ENCODE measurements at regions not wholly inside any gene's neighbourhood (a gene's known extent, or its start where the extent isn't known, plus 50 kb on each side); places are given as distances from the start of the nearest gene placed in this dataset.

GRCh38 chr2:145511946-145512345, 992.0 kb upstream of the ZEB2 start:
- Histone ChIP-seq H3K4me1 (ENCODE audit: insufficient read depth, low read length) (no peaks in the 10 kb centered on the region), H3K4me2 (ENCODE audit: low read length) (no peak overlapping the region), H4K20me1 (ENCODE audit: insufficient read depth, low read length) (no peaks in the 10 kb centered on the region), H3K4me3 (ENCODE audit: insufficient read depth, low read depth, low read length) (no peak overlapping the region), H3K36me3 (ENCODE audit: insufficient read depth, low read length) (no peaks in the 10 kb centered on the region), H3K9ac (ENCODE audit: low read length) (no peak overlapping the region), H3K27ac (ENCODE audit: low read depth, low read length) (no peak overlapping the region), H3K79me2 (ENCODE audit: insufficient read depth, low read length) (no peaks in the 10 kb centered on the region), H2AFZ (ENCODE audit: low read depth, low read length) (no peak overlapping the region), H3K9me3 (ENCODE audit: insufficient read depth, low read depth, low read length) (no peaks in the 10 kb centered on the region), H3K27me3 (ENCODE audit: insufficient read depth, low read length) (no peaks in the 10 kb centered on the region)
- Mint-ChIP-seq H3K4me3 (ENCODE audit: unreplicated experiment) (no peak overlapping the region), H3K9me3 (ENCODE audit: unreplicated experiment) (no peaks in the 10 kb centered on the region), H3K27ac (ENCODE audit: unreplicated experiment) (no peak overlapping the region), H3K36me3 (ENCODE audit: low read depth, unreplicated experiment) (no peaks in the 10 kb centered on the region), H3K27me3 (ENCODE audit: low read depth, unreplicated experiment) (no peaks in the 10 kb centered on the region), H3K4me1 (ENCODE audit: low read depth, unreplicated experiment) (no peaks in the 10 kb centered on the region)
- TF ChIP-seq EZH2 (IDR thresholded peaks at IDR 0.05; ENCODE audit: insufficient read depth, low read length), result no peak
- TF ChIP-seq, protein P1, sequence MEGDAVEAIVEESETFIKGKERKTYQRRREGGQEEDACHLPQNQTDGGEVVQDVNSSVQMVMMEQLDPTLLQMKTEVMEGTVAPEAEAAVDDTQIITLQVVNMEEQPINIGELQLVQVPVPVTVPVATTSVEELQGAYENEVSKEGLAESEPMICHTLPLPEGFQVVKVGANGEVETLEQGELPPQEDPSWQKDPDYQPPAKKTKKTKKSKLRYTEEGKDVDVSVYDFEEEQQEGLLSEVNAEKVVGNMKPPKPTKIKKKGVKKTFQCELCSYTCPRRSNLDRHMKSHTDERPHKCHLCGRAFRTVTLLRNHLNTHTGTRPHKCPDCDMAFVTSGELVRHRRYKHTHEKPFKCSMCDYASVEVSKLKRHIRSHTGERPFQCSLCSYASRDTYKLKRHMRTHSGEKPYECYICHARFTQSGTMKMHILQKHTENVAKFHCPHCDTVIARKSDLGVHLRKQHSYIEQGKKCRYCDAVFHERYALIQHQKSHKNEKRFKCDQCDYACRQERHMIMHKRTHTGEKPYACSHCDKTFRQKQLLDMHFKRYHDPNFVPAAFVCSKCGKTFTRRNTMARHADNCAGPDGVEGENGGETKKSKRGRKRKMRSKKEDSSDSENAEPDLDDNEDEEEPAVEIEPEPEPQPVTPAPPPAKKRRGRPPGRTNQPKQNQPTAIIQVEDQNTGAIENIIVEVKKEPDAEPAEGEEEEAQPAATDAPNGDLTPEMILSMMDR (IDR thresholded peaks at IDR 0.05; ENCODE audit: insufficient read depth, low read depth, low read length), result no peak
- FAIRE-seq (no peak), DNase-seq (ENCODE audit: low read depth) (no peak)

- Mint-ChIP-seq H3K27ac (ENCODE audit: unreplicated experiment) (no peak overlapping the region), H3K27me3 (ENCODE audit: low read depth, unreplicated experiment) (no peaks in the 10 kb centered on the region), H3K4me3 (ENCODE audit: unreplicated experiment) (no peak overlapping the region), H3K4me1 (ENCODE audit: low read depth, unreplicated experiment) (no peaks in the 10 kb centered on the region), H3K9me3 (ENCODE audit: unreplicated experiment) (no peaks in the 10 kb centered on the region), H3K36me3 (ENCODE audit: low read depth, unreplicated experiment) (no peaks in the 10 kb centered on the region)
- no peaks in the 10 kb centered on the region for H3K27me3 ChIP-seq (ENCODE audit: insufficient read depth, low read length)
- H4K20me1 ChIP-seq (ENCODE audit: insufficient read depth, low read length), result no peaks in the 10 kb centered on the region
- DNase-seq (ENCODE audit: low read depth) (no peak), FAIRE-seq (no peak)
- no peak overlapping the region for H2AFZ ChIP-seq (ENCODE audit: low read depth, low read length)
- H3K4me1 ChIP-seq (ENCODE audit: insufficient read depth, low read length), result no peaks in the 10 kb centered on the region
- H3K9ac ChIP-seq (ENCODE audit: low read length), result no peak overlapping the region
- TF ChIP-seq EZH2 (IDR thresholded peaks at IDR 0.05; ENCODE audit: insufficient read depth, low read length), result no peak
- TF ChIP-seq, protein P1 (IDR thresholded peaks at IDR 0.05; ENCODE audit: insufficient read depth, low read depth, low read length), result no peak
- H3K36me3 ChIP-seq (ENCODE audit: insufficient read depth, low read length), result no peaks in the 10 kb centered on the region
- H3K4me2 ChIP-seq (ENCODE audit: low read length), result no peak overlapping the region
- H3K79me2 ChIP-seq (ENCODE audit: insufficient read depth, low read length), result no peaks in the 10 kb centered on the region
- no peak overlapping the region for H3K4me3 ChIP-seq (ENCODE audit: insufficient read depth, low read depth, low read length)
- no peaks in the 10 kb centered on the region for H3K9me3 ChIP-seq (ENCODE audit: insufficient read depth, low read depth, low read length)
- no peak overlapping the region for H3K27ac ChIP-seq (ENCODE audit: low read depth, low read length)
These were observed 983.6 kb upstream of the ZEB2 start for GRCh38 chr2:145503511-145503910.

DNA sequence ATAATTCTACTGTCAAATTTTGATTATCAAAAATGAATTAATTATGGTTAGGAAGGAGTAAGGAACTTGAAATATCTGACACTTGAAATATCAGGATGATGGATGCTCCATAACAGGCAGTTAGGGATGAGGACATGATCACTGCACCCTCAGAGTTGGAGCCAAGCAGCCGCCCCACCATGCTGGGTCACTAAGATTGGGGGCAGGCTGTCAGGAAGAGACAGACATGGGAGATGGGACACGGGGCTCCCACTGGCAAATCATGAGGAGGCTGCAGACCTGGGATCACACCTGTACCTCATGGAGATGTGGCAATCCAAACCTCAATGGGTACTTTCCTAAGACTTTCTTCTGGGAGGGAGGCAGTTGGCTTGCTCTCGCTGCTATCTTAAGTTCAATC, 982.0 kb upstream of the ZEB2 start:
- Mint-ChIP-seq H3K36me3 (ENCODE audit: low read depth, unreplicated experiment) (no peaks in the 10 kb centered on the region), H3K4me1 (ENCODE audit: low read depth, unreplicated experiment) (no peaks in the 10 kb centered on the region), H3K9me3 (ENCODE audit: unreplicated experiment) (no peaks in the 10 kb centered on the region), H3K27me3 (ENCODE audit: low read depth, unreplicated experiment) (no peaks in the 10 kb centered on the region), H3K27ac (ENCODE audit: unreplicated experiment) (no peak overlapping the region), H3K4me3 (ENCODE audit: unreplicated experiment) (no peak overlapping the region)
- FAIRE-seq (no peak), DNase-seq (ENCODE audit: low read depth) (no peak)
- no peaks in the 10 kb centered on the region for H3K4me1 ChIP-seq (ENCODE audit: insufficient read depth, low read length)
- TF ChIP-seq, protein P1 (IDR thresholded peaks at IDR 0.05; ENCODE audit: insufficient read depth, low read depth, low read length), result no peak
- TF ChIP-seq EZH2 (IDR thresholded peaks at IDR 0.05; ENCODE audit: insufficient read depth, low read length), result no peak
- H3K9ac ChIP-seq (ENCODE audit: low read length), result no peak overlapping the region
- no peak overlapping the region for H3K27ac ChIP-seq (ENCODE audit: low read depth, low read length)
- H3K27me3 ChIP-seq (ENCODE audit: insufficient read depth, low read length), result no peaks in the 10 kb centered on the region
- no peak overlapping the region for H3K4me2 ChIP-seq (ENCODE audit: low read length)
- no peaks in the 10 kb centered on the region for H3K79me2 ChIP-seq (ENCODE audit: insufficient read depth, low read length)
- H3K36me3 ChIP-seq (ENCODE audit: insufficient read depth, low read length), result no peaks in the 10 kb centered on the region
- H4K20me1 ChIP-seq (ENCODE audit: insufficient read depth, low read length), result no peaks in the 10 kb centered on the region
- no peak overlapping the region for H2AFZ ChIP-seq (ENCODE audit: low read depth, low read length)
- H3K9me3 ChIP-seq (ENCODE audit: insufficient read depth, low read depth, low read length), result no peaks in the 10 kb centered on the region
- H3K4me3 ChIP-seq (ENCODE audit: insufficient read depth, low read depth, low read length), result no peak overlapping the region

All from astrocyte (in vitro differentiated cells and primary cell).